Thyroid gland (tissue), 4 donors: ENCODE measurements at regions not wholly inside any gene's neighbourhood (a gene's known extent, or its start where the extent isn't known, plus 50 kb on each side); places are given as distances from the start of the nearest gene placed in this dataset.

Source experiments
- DNase-seq, 2 donors: peaks; one replicate each; pipeline ENCODE4 v3.0.0-alpha.2; 2019
- H3K27ac ChIP-seq, 3 donors: fragments of 200-600 bp; sonication (generic); 1 replicate in 2 of 3; 2 replicates in 1 of 3; pipeline ENCODE4 v1.5.1; 2016 to 2019; ENCODE audit warnings: mild to moderate bottlenecking in 1 of 3, moderate library complexity in 1 of 3
- H3K27me3 ChIP-seq: fragments of 200-600 bp; sonication (generic); one replicate; pipeline ENCODE4 v1.5.1; 2019
- H3K36me3 ChIP-seq, 2 donors: fragments of 200-600 bp; sonication (generic); one replicate each; pipeline ENCODE4 v1.5.1; 2016 to 2019
- H3K4me1 ChIP-seq, 2 donors: fragments of 200-600 bp; sonication (generic); one replicate each; pipeline ENCODE4 v1.5.1; 2017 to 2019
- H3K4me3 ChIP-seq, 3 donors: fragments of 200-600 bp; sonication (generic); replicated peaks in 1 of 3; 1 replicate in 2 of 3; 2 replicates in 1 of 3; pipeline ENCODE4 v1.5.1; 2016; ENCODE audit warnings: mild to moderate bottlenecking in 1 of 3
- H3K9me3 ChIP-seq: fragments of 200-600 bp; sonication (generic); one replicate; pipeline ENCODE4 v1.5.1; 2017
- CTCF ChIP-seq, 6 experiments: fragments of 200-600 bp in 3 of 6; fragments of 450-650 bp in 3 of 6; sonication (generic) in 3 of 6; IDR thresholded peaks; one replicate each; pipeline ENCODE4 v1.5.1; 2016 to 2019; ENCODE audit warnings: antibody characterized with exemption in 6 of 6, mild to moderate bottlenecking in 2 of 6, inconsistent platforms in 1 of 6, moderate library complexity in 1 of 6
- POLR2A ChIP-seq, 2 donors: fragments of 450-650 bp; IDR thresholded peaks; one replicate each; pipeline ENCODE4 v1.6.1; 2017; ENCODE audit warnings: antibody characterized with exemption in 2 of 2, mild to moderate bottlenecking in 2 of 2, moderate library complexity in 1 of 2
- WGBS, 2 donors: methylation state at CpG; one replicate each; pipeline ENCODE4 v1.1.5; 2017; 5-methylcytosine and 5-hydroxymethylcytosine counted together
- intact Hi-C: fragments of 100-400 bp; cut with DNase I; formaldehyde crosslinking; loops from one replicate; pipeline ENCODE4 v1.15.1; 2023

- Histone ChIP-seq H3K9me3 (no peaks in the 10 kb centered on the region), H3K4me1 (no peaks in the 10 kb centered on the region), H3K4me3 (no peak overlapping the region), H3K27me3 (peaks cover 2% of the 10 kb centered on the region), H3K27ac (no peak overlapping the region), H3K36me3 (no peaks in the 10 kb centered on the region)
- WGBS, 2 donors: 63 to 67% methylated on average over 4 of the region's 4 CpGs
- intact Hi-C loops: no loop called here
- no peak for DNase-seq
- TF ChIP-seq POLR2A (IDR thresholded peaks at IDR 0.05): no peak
- TF ChIP-seq CTCF (IDR thresholded peaks at IDR 0.05): no peak
Measured at GRCh38 chr16:86714166-86714565, 135.8 kb downstream of the FOXL1 start.

GRCh38 chr16:86716649-86717048, 138.3 kb downstream of the FOXL1 start:
- Histone ChIP-seq H3K36me3 (no peaks in the 10 kb centered on the region), H3K27ac (no peak overlapping the region), H3K9me3 (no peaks in the 10 kb centered on the region), H3K4me1 (no peaks in the 10 kb centered on the region), H3K4me3 (no peak overlapping the region), H3K27me3 (peaks cover 2% of the 10 kb centered on the region)
- DNase-seq: no peak
- no peak for TF ChIP-seq CTCF (IDR thresholded peaks at IDR 0.05)
- no peak for TF ChIP-seq POLR2A (IDR thresholded peaks at IDR 0.05)
- 37 to 52% methylated on average over 9 of the region's 9 CpGs for WGBS, 2 donors
- intact Hi-C loops: no loop called here

GRCh38 chr16:86718118-86718517, 139.8 kb downstream of the FOXL1 start:
- Histone ChIP-seq H3K4me1 (no peaks in the 10 kb centered on the region), H3K36me3 (no peaks in the 10 kb centered on the region), H3K27ac (no peak overlapping the region), H3K9me3 (no peaks in the 10 kb centered on the region), H3K27me3 (peaks cover 2% of the 10 kb centered on the region), H3K4me3 (no peak overlapping the region)
- DNase-seq: no peak
- WGBS, 2 donors: 32% methylated on average over 4 to 9 of the region's 9 CpGs
- no peak for TF ChIP-seq CTCF (IDR thresholded peaks at IDR 0.05)
- TF ChIP-seq POLR2A (IDR thresholded peaks at IDR 0.05): no peak
- intact Hi-C loops: no loop called here

- Histone ChIP-seq H3K4me1 (peaks cover 0 to 6% of the 10 kb centered on the region in 2 donors), H3K9me3 (no peaks in the 10 kb centered on the region), H3K27ac (no peak overlapping the region), H3K36me3 (no peaks in the 10 kb centered on the region), H3K4me3 (no peak overlapping the region), H3K27me3 (no peaks in the 10 kb centered on the region)
- no peak for DNase-seq
- intact Hi-C loops: no loop called here
- WGBS, 2 donors: 82 to 85% methylated on average over 5 of the region's 5 CpGs
- TF ChIP-seq POLR2A (IDR thresholded peaks at IDR 0.05): no peak
- TF ChIP-seq CTCF (IDR thresholded peaks at IDR 0.05): no peak
Measured at GRCh38 chr16:86722970-86723369, 144.6 kb downstream of the FOXL1 start.

- no peak overlapping the region for H3K4me3 ChIP-seq
- H3K27me3 ChIP-seq: no peaks in the 10 kb centered on the region
- peaks cover 0 to 6% of the 10 kb centered on the region in 2 donors for H3K4me1 ChIP-seq
- 79% methylated on average over 10 of the region's 10 CpGs for WGBS, 2 donors
- no peak overlapping the region for H3K27ac ChIP-seq
- intact Hi-C loops: no loop called here
- H3K36me3 ChIP-seq: no peaks in the 10 kb centered on the region
- no peaks in the 10 kb centered on the region for H3K9me3 ChIP-seq
- no peak for TF ChIP-seq CTCF (IDR thresholded peaks at IDR 0.05)
- TF ChIP-seq POLR2A (IDR thresholded peaks at IDR 0.05): no peak
- DNase-seq: no peak
Measured at GRCh38 chr16:86723689-86724088, 145.3 kb downstream of the FOXL1 start.
